Fibroblast of lung (primary cell): ENCODE measurements at regions not wholly inside any gene's neighbourhood (a gene's known extent, or its start where the extent isn't known, plus 50 kb on each side); places are given as distances from the start of the nearest gene placed in this dataset.

ENCODE experiments used
- CTCF ChIP-seq, 2 donors: IDR thresholded peaks in 1 of 2; conservative IDR thresholded peaks in 1 of 2; 1 replicate in 1 of 2; 2 replicates in 1 of 2; pipeline ENCODE4 v1.5.1; 2011 to 2012; ENCODE audit warnings: low read length in 2 of 2, control low read depth in 1 of 2, inconsistent platforms in 1 of 2, low read depth in 1 of 2, mild to moderate bottlenecking in 1 of 2
- EZH2 ChIP-seq: IDR thresholded peaks from 2 replicates; pipeline ENCODE4 v1.5.1; 2012; ENCODE audit warnings: low read length, control low read depth, mild to moderate bottlenecking; ENCODE audit errors: missing control alignments

GRCh38 chr1:220327106-220327505, 54.9 kb upstream of the RAB3GAP2 start:
- TF ChIP-seq CTCF (conservative IDR thresholded peaks at IDR 0.05 in 1 of 2, IDR thresholded peaks at IDR 0.05 in 1 of 2; ENCODE audit: low read depth in 1 of 2, low read length in 2 of 2) (no peak), EZH2 (no peak)
